Stimulated activated naive CD8-positive, alpha-beta T cell treated with anti-CD3 and anti-CD28 coated beads, Interleukin-15, Interleukin-2, amounts not matched to agents 100 ng/mL and 50 ng/mL, for 24 hours (primary cell): ENCODE measurements at regions not wholly inside any gene's neighbourhood (a gene's known extent, or its start where the extent isn't known, plus 50 kb on each side); places are given as distances from the start of the nearest gene placed in this dataset.
"Not testable (repeated sequence)": the region's sequence is repeated elsewhere in the genome, so short reads cannot be mapped to it uniquely, and the experiment has no call there.

Source experiments
- H3K27ac Mint-ChIP-seq: one replicate; pipeline ENCODE4 v1.8.0; 2021; ENCODE audit warnings: mild to moderate bottlenecking, mixed read lengths
- H3K27me3 Mint-ChIP-seq: one replicate; pipeline ENCODE4 v1.8.0; 2021; ENCODE audit warnings: mixed read lengths
- H3K36me3 Mint-ChIP-seq: one replicate; pipeline ENCODE4 v1.8.0; 2021; ENCODE audit warnings: low read depth, mixed read lengths
- H3K4me1 Mint-ChIP-seq: one replicate; pipeline ENCODE4 v1.8.0; 2021; ENCODE audit warnings: low read depth, mixed read lengths
- H3K4me3 Mint-ChIP-seq: one replicate; pipeline ENCODE4 v1.8.0; 2021; ENCODE audit warnings: mild to moderate bottlenecking, mixed read lengths
- H3K9me3 Mint-ChIP-seq: one replicate; pipeline ENCODE4 v1.8.0; 2021; ENCODE audit warnings: mixed read lengths

DNA sequence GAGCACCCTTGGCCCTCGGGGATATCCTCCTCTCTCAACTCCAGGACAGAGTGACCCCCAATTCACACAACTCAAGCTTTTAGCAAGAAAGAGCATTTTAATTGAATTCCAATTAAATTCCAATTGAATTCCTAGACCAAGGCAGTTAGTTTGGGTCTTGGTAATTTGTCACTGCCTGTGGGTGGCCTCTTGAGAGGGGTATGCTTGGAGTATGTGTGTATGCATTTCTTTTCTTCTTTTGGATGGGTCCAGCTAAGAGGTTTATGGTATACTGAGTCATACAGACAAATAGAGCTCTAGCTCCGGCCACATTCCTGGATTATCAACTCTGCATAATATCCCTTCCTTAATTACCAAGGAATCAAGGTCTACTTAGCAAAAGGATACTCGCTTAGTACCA is 136.7 kb downstream of the PCTP start:
- Mint-ChIP-seq H3K27me3 (no peaks in the 10 kb centered on the region), H3K9me3 (no peaks in the 10 kb centered on the region)

DNA sequence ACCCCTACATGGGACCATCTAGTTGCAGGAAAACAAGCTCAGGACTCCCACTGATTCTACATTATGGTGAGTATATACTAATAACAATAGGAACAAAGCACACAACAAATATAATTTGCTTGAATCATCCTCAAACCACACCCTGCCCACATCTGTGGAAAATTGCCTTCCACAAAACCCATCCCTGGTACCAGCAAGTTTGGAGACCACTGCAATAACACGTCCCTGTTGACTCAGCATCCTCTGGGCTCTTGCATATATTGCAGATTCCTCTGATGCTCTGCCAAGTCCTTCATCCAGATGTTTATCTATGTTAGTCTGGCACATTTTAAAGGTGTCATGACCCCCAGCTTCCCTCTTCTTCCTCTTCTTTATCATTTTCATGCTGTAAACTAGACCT is 138.4 kb downstream of the PCTP start:
- Mint-ChIP-seq H3K36me3 (no peaks in the 10 kb centered on the region), H3K9me3 (no peaks in the 10 kb centered on the region), H3K27ac (no peak overlapping the region), H3K4me1 (no peaks in the 10 kb centered on the region), H3K27me3 (peaks cover 7% of the 10 kb centered on the region), H3K4me3 (no peak overlapping the region)

More for the DNA sequence above, 136.7 kb downstream of the PCTP start:
- H3K36me3 Mint-ChIP-seq = no peaks in the 10 kb centered on the region
- H3K4me1 Mint-ChIP-seq = no peaks in the 10 kb centered on the region
- H3K4me3 Mint-ChIP-seq = no peak overlapping the region
- H3K27ac Mint-ChIP-seq = no peak overlapping the region

DNA sequence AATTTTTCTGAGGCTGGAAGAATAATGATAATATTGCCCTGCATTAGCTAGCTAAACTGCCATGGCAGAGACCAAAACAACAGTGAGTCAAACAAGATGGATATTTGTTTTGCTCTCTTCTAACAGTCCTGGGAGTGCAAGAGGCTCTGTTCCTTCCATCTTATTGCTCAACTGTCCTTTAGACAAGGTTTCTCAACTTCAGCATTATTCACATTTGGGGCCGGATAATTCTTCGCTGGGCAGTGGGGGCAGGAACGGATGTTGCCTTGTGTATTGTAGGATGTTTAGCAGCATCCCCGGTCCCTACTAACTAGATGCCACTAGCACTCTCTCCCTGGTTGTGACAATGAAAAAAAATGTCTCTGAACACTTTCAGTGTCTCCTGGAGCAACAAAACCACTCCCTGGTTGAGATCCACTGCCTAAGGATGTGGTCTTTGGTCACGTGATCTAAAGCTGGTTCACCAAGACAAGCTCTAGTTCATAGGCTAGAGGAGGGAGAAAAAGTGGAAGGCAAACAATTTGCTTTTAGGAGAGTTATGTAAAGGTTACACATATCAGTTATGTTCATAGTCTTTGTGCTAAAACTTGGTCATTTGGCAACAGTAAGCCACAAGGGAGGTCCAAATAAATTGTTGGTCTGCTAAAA is 144.4 kb downstream of the PCTP start:
- peaks cover 7% of the 10 kb centered on the region for H3K27me3 Mint-ChIP-seq
- no peaks in the 10 kb centered on the region for H3K36me3 Mint-ChIP-seq
- H3K4me1 Mint-ChIP-seq = peaks cover 6% of the 10 kb centered on the region
- no peaks in the 10 kb centered on the region for H3K9me3 Mint-ChIP-seq
- H3K4me3 Mint-ChIP-seq = no peak overlapping the region
- no peak overlapping the region for H3K27ac Mint-ChIP-seq

DNA sequence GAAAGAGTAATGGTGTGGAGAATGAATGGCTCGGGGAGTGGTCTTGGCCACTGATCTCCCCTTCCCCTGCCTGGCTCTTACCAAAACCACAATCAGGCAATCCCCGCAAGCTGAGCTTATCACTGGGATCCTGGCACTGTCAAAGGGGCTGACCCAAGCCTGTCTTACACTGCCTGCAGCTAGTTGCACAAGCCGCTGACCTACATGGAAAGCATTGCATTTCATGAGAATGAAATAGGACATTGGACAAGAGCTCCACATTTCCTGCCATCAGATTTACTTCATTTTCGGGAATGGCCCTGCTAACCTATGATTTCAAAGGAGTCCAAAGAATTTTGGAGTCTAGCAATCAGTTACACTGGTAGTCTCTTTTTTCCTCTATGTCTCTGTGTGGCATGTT is 146.4 kb downstream of the PCTP start:
- no peaks in the 10 kb centered on the region for H3K36me3 Mint-ChIP-seq
- H3K27ac Mint-ChIP-seq = no peak overlapping the region

DNA sequence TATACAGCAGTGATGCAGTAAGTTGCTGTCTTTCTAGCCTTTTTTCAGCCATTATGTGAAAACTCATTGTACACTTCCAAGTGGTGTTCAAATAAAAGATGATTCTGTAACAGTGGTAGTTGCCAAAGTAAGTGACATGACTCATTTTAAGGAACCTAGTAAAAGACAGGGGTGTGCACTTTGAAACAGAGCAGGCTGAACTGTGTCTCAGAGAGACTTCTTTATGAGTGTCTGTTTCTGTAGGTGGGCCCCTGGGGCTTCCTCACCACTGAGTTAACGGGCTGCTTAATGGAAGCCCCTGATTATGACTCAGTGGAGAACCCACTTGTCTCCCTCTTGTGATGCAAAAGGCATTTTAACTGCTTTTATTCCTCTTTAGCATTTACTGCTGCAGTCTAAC is 147.3 kb downstream of the PCTP start:
- Mint-ChIP-seq H3K27me3 (peaks cover 1% of the 10 kb centered on the region), H3K36me3 (no peaks in the 10 kb centered on the region), H3K4me1 (peaks cover 6% of the 10 kb centered on the region), H3K9me3 (no peaks in the 10 kb centered on the region), H3K27ac (no peak overlapping the region), H3K4me3 (no peak overlapping the region)

More for the DNA sequence above, 146.4 kb downstream of the PCTP start:
- no peak overlapping the region for H3K4me3 Mint-ChIP-seq
- H3K9me3 Mint-ChIP-seq = no peaks in the 10 kb centered on the region
- peaks cover 7% of the 10 kb centered on the region for H3K27me3 Mint-ChIP-seq
- peaks cover 6% of the 10 kb centered on the region for H3K4me1 Mint-ChIP-seq

DNA sequence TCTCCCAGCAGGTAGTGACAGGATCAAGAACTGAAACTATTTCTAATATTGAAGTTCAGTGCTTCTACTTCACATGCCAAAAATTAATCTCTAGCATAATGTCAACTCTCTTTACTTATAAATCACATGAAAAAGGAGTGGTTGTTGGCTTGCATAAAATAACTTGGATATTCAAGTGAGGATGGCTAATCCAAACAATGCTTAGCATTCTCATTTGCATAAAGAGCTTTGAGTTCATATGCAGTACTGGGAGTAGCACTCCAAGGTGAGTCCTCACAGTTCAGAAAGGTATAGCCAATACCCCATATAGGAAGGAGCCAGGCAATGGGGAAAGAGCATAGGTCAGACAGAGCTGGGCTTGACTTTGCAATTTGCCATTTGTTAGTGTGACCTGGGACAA is 149.3 kb downstream of the PCTP start:
- no peaks in the 10 kb centered on the region for H3K27me3 Mint-ChIP-seq
- H3K27ac Mint-ChIP-seq = no peak overlapping the region
- no peaks in the 10 kb centered on the region for H3K36me3 Mint-ChIP-seq
- H3K9me3 Mint-ChIP-seq = no peaks in the 10 kb centered on the region
- no peak overlapping the region for H3K4me3 Mint-ChIP-seq
- peaks cover 3% of the 10 kb centered on the region for H3K4me1 Mint-ChIP-seq

DNA sequence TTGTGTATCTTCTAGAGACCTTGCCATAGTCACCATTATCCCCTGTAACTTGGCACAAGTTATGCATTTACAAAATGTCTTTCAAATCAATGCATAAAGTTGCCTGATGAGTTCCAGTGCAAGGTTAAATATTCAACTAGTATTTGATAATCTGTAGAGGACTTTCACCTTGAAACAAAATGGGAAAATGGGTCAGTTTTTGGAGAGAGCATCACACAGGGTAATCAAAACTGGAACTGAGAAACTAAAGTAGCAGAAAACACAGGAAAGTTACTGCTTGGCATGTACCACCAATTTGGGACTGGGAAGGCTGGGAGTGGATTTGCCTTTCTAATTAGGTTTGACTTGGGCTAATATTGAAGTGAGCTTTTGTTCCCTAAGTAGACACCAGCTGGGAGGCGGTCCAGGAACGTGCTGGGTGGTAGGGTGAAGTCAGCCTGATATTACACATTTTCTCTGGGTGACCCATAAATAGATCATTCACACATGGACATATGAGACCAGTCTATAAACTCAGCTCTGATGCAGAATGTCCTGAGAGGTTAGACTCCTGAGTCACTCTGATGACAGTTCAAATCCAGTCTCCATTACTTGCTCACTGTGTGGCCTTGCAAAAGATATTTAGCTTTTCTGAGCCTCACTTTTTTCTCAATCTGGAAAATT is 152.3 kb downstream of the PCTP start:
- H3K9me3 Mint-ChIP-seq = no peaks in the 10 kb centered on the region

DNA sequence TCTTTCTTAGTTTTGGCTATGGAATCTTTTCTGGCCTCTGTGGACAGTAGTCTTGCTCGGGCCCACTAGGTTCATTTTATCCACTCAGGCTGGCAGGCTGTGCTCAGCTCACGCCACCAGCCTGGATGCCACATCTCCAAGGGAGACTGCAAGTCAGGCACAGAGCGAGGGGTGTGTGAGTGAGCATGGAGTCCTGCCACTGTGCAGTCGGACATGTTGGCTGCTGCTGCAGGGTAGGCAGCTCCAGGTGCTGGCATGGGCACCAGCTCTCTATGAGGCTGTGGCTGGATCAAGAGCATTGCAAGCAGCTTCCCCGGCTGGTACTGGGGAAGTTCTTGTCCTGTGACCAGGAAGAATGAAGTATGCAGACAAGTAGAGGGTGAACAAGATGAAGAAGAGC is 158.9 kb downstream of the PCTP start:
- H3K36me3 Mint-ChIP-seq = no peaks in the 10 kb centered on the region
- no peaks in the 10 kb centered on the region for H3K9me3 Mint-ChIP-seq
- no peak overlapping the region for H3K4me3 Mint-ChIP-seq
- H3K4me1 Mint-ChIP-seq = no peaks in the 10 kb centered on the region
- no peaks in the 10 kb centered on the region for H3K27me3 Mint-ChIP-seq
- no peak overlapping the region for H3K27ac Mint-ChIP-seq

More for the DNA sequence above, 152.3 kb downstream of the PCTP start:
- H3K36me3 Mint-ChIP-seq = no peaks in the 10 kb centered on the region
- H3K27ac Mint-ChIP-seq = no peak overlapping the region
- no peaks in the 10 kb centered on the region for H3K27me3 Mint-ChIP-seq
- H3K4me3 Mint-ChIP-seq = no peak overlapping the region
- no peaks in the 10 kb centered on the region for H3K4me1 Mint-ChIP-seq

DNA sequence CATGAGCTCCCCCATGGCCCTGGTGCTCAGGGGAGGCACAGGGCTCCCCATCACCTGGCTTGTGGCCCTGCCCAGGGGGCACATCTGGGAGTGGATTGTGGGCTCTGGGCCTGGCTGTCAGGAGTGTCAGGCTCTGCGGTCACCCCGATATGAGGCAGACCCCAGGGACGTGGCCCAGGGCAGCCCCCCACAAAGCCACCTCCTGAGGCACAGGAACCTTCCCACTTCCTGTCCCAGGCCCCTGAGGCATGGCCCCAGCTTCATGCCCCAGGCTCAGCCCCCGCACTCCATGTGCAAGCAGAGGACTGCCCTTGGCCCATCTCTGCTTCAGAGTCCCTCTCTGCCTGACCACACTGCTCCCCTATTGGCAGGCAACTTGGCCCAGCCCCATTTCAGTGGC is 160.3 kb downstream of the PCTP start:
- H3K27me3 Mint-ChIP-seq = no peaks in the 10 kb centered on the region
- H3K36me3 Mint-ChIP-seq = no peaks in the 10 kb centered on the region
- H3K4me3 Mint-ChIP-seq = no peak overlapping the region
- no peaks in the 10 kb centered on the region for H3K9me3 Mint-ChIP-seq
- no peak overlapping the region for H3K27ac Mint-ChIP-seq
- no peaks in the 10 kb centered on the region for H3K4me1 Mint-ChIP-seq

DNA sequence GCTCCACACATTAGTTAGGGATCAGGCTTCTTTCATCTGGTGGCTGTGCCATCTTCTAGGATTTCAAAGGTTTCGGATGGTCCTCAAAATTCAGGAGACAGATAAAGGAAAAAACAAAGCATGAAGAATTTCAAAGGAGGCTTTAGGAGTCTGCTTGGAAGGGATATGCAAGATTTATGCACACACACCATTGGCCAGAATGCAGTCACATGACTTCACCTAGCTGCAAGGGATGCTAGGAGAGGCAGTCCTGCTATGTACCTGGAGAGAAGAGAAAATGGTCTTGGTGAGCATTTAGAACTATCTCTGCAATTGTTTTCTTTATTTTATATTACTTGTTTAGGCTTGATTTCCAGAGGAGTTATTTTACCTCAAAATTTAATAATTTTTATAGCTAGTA is 174.6 kb downstream of the PCTP start:
- H3K27me3 Mint-ChIP-seq = no peaks in the 10 kb centered on the region
- peaks cover 6% of the 10 kb centered on the region for H3K9me3 Mint-ChIP-seq
- H3K4me3 Mint-ChIP-seq = no peak overlapping the region
- H3K36me3 Mint-ChIP-seq = no peaks in the 10 kb centered on the region
- no peak overlapping the region for H3K27ac Mint-ChIP-seq
- peaks cover 9% of the 10 kb centered on the region for H3K4me1 Mint-ChIP-seq

DNA sequence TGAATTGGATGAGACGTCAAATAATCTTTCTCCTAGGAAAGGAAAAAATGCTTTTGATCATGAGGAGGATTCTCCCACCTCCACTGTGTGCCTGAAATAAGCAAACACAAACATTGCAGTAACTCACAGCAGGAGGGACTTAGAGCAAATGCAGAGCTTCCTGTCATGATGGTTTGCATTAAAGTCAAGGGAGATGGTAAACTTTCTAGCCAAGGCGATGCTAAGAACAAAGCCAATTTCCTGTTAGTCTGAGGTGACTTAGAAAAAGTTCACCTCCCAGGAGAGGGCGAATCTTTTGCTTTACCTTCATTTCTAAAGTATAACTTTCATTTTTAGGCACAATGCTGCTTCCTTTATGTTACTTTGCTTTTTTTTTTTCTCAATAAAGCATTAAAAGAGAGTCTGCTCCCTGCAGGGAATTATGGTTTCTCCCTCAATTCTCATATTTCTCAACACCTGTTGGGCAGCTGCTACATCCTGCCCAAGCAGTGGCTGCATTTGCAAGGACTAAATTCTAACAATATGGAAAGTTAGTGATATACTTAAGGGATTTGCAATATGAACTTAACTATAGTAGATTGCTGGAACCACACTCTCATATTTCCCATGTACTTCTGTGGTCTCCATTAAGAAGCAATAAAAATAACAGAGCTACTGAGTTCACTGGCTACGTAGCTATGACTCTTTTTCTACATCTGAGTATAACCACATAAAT is 175.6 kb downstream of the PCTP start:
- Mint-ChIP-seq H3K9me3 (peaks cover 6% of the 10 kb centered on the region), H3K36me3 (no peaks in the 10 kb centered on the region), H3K27ac (no peak overlapping the region), H3K4me3 (no peak overlapping the region), H3K4me1 (peaks cover 9% of the 10 kb centered on the region), H3K27me3 (no peaks in the 10 kb centered on the region)

DNA sequence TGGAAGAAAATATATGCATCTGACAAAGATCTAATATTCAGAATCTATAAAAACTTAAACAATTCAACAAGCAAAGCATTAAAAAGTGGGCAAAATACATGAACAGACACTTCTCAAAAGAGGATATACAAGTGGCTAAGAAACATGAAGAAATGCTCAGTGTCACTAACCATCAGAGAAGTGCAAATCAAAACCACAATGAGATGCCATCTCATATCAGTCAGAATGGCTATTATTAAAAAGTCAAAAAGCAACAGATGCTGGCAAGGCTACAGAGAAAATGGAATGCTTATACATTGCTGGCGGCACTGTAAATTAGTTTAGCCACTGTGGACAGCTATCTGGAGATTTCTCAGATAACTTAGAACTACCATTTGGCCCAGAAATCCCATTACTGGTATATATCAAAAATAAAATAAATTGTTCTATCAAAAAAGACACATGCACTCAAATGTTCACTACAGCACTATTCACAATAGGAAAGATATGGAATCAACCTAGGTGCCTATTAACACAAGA is 179.5 kb downstream of the PCTP start:
- Mint-ChIP-seq H3K27me3 (no peaks in the 10 kb centered on the region), H3K4me1 (peaks cover 9% of the 10 kb centered on the region), H3K27ac (no peak overlapping the region), H3K9me3 (peaks cover 6% of the 10 kb centered on the region), H3K4me3 (no peak overlapping the region), H3K36me3 (no peaks in the 10 kb centered on the region)

DNA sequence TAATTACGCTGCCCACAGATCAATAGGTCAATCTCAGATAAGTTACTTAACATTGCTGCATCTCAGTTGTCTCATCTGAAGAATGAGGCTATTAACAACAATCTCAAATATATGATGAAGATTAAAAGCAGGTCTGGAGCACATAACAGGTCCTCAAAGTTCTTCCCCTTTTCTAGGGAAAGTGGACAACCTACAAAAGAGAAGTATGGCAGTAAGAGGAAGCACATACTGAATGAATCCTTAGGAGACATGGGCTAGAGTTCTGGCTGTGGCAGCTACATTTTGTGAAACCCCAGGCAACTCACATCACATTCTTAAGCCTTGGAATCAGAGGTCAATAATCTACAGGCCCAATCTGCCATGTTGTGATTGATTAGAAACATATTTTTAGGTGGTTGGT is 180.6 kb downstream of the PCTP start:
- no peaks in the 10 kb centered on the region for H3K36me3 Mint-ChIP-seq

DNA sequence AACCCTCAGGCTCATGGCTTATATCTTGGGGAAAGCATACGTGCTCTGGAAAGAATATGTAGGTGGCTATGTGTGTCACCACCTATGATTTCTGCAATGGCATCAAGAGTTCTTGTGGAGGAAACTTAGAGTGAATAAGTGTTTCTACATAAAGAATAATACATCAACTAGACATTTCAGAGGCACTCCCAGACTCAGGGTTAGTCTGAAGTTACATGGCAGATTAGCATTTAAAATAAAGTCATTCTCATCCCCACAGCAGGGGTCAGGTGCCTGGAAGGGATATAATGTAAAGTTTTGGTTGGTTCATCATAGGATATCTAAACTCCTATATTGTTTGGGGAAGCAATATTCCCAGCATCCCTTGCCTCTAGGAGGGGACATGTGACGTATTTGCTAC is 182.1 kb downstream of the PCTP start:
- no peaks in the 10 kb centered on the region for H3K27me3 Mint-ChIP-seq
- peaks cover 6% of the 10 kb centered on the region for H3K9me3 Mint-ChIP-seq
- no peaks in the 10 kb centered on the region for H3K4me1 Mint-ChIP-seq
- no peak overlapping the region for H3K4me3 Mint-ChIP-seq
- no peak overlapping the region for H3K27ac Mint-ChIP-seq
- no peaks in the 10 kb centered on the region for H3K36me3 Mint-ChIP-seq

More for the DNA sequence above, 180.6 kb downstream of the PCTP start:
- no peak overlapping the region for H3K27ac Mint-ChIP-seq
- no peak overlapping the region for H3K4me3 Mint-ChIP-seq
- H3K9me3 Mint-ChIP-seq = peaks cover 6% of the 10 kb centered on the region
- peaks cover 3% of the 10 kb centered on the region for H3K4me1 Mint-ChIP-seq
- no peaks in the 10 kb centered on the region for H3K27me3 Mint-ChIP-seq

DNA sequence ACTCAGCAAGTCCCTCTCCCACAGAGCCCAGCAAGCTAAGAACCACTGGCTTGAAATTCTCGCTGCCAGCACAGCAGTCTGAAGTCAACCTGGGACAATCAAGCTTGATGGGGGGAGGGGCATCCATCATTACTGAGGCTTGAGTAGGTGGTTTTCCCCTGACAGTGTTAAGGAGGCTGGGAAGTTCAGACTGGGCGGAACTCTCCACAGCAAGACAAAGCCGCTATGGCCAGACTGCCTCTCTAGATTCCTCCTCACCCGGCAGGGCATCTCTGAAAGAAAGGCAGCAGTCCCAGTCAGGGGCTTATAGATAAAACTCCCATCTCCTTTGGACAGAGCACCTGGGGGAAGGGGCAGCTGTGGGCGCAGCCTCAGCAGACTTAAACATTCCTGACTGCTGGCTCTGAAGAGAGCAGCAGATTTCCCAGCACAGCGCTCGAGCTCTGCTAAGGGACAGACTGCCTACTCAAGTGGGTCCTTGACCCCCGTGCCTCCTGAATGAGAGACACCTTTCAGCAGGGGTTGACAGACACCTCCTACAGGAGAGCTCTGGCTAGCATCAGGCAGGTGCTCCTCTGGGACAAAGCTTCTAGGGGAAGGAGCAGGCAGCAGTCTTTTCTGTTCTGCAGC is 188.4 kb downstream of the PCTP start:
- H3K36me3 Mint-ChIP-seq, H3K9me3 Mint-ChIP-seq, H3K4me3 Mint-ChIP-seq, H3K27me3 Mint-ChIP-seq, H3K4me1 Mint-ChIP-seq, H3K27ac Mint-ChIP-seq: not testable (repeated sequence)
